Trophoblast cell (in vitro differentiated cells and primary cell): ENCODE measurements at regions not wholly inside any gene's neighbourhood (a gene's known extent, or its start where the extent isn't known, plus 50 kb on each side); places are given as distances from the start of the nearest gene placed in this dataset.

Experiments used
- DNase-seq, 2 donors: peaks; one replicate each; pipeline ENCODE4 v3.0.0-alpha.2; 2016
- H2AFZ ChIP-seq: 2 replicates; pipeline ENCODE4 v1.6.1; 2013; ENCODE audit warnings: low read length, moderate library complexity, mild to moderate bottlenecking; ENCODE audit not compliant: insufficient read depth, poor library complexity
- H2AK5ac ChIP-seq: 2 replicates; pipeline ENCODE4 v1.6.1; 2013; ENCODE audit warnings: mild to moderate bottlenecking, low read length
- H2BK120ac ChIP-seq: 2 replicates; pipeline ENCODE4 v1.6.1; 2013; ENCODE audit warnings: low read length, mild to moderate bottlenecking, moderate library complexity; ENCODE audit not compliant: insufficient read depth, poor library complexity
- H2BK12ac ChIP-seq: 2 replicates; pipeline ENCODE4 v1.6.1; 2013; ENCODE audit warnings: mild to moderate bottlenecking, low read length, moderate library complexity
- H2BK5ac ChIP-seq: 2 replicates; pipeline ENCODE4 v1.6.1; 2013; ENCODE audit warnings: low read length, low read depth, moderate library complexity, mild to moderate bottlenecking; ENCODE audit not compliant: poor library complexity
- H3K14ac ChIP-seq: 2 replicates; pipeline ENCODE4 v1.6.1; 2013; ENCODE audit warnings: mild to moderate bottlenecking, low read length
- H3K18ac ChIP-seq: 2 replicates; pipeline ENCODE4 v1.6.1; 2013; ENCODE audit warnings: mild to moderate bottlenecking, low read length
- H3K23ac ChIP-seq: 2 replicates; pipeline ENCODE4 v1.6.1; 2013; ENCODE audit warnings: low read length
- H3K27ac ChIP-seq: 2 replicates; pipeline ENCODE4 v1.5.1; 2013; ENCODE audit warnings: low read depth, mild to moderate bottlenecking, inconsistent platforms, low read length, moderate library complexity
- H3K27me3 ChIP-seq: 2 replicates; pipeline ENCODE4 v1.6.1; 2013; ENCODE audit warnings: inconsistent platforms, mild to moderate bottlenecking, low read length, moderate library complexity; ENCODE audit not compliant: insufficient read depth
- H3K36me3 ChIP-seq, 2 experiments: 1 replicate in 1 of 2; 2 replicates in 1 of 2; pipeline ENCODE4 v1.6.1; 2013; ENCODE audit warnings: low read length in 2 of 2, mild to moderate bottlenecking in 2 of 2, moderate library complexity in 1 of 2; ENCODE audit not compliant: insufficient read depth in 2 of 2, control insufficient read depth in 1 of 2
- H3K4ac ChIP-seq: 2 replicates; pipeline ENCODE4 v1.6.1; 2013; ENCODE audit warnings: low read depth, mild to moderate bottlenecking, low read length, moderate library complexity
- H3K4me1 ChIP-seq, 2 experiments: 1 replicate in 1 of 2; 2 replicates in 1 of 2; pipeline ENCODE4 v1.6.1; 2013; ENCODE audit warnings: low read length in 2 of 2, mild to moderate bottlenecking in 2 of 2, moderate library complexity in 1 of 2; ENCODE audit not compliant: insufficient read depth in 2 of 2, control insufficient read depth in 1 of 2
- H3K4me2 ChIP-seq: 2 replicates; pipeline ENCODE4 v1.6.1; 2013; ENCODE audit warnings: inconsistent platforms, mild to moderate bottlenecking, low read length, moderate library complexity
- H3K4me3 ChIP-seq: 2 replicates; pipeline ENCODE4 v1.5.1; 2013; ENCODE audit warnings: mild to moderate bottlenecking, low read depth, low read length, inconsistent platforms
- H3K79me1 ChIP-seq: one replicate; pipeline ENCODE4 v1.6.1; 2013; ENCODE audit warnings: low read length
- H3K79me2 ChIP-seq: 2 replicates; pipeline ENCODE4 v1.6.1; 2013; ENCODE audit warnings: low read length, mild to moderate bottlenecking; ENCODE audit not compliant: control insufficient read depth, insufficient read depth, poor library complexity
- H3K9ac ChIP-seq: 2 replicates; pipeline ENCODE4 v1.6.1; 2013; ENCODE audit warnings: mild to moderate bottlenecking, low read length
- H3K9me3 ChIP-seq: 2 replicates; pipeline ENCODE4 v1.6.1; 2013; ENCODE audit warnings: low read depth, mild to moderate bottlenecking, control low read depth, inconsistent platforms, low read length; ENCODE audit not compliant: insufficient read depth
- H4K12ac ChIP-seq: 2 replicates; pipeline ENCODE4 v1.6.1; 2013; ENCODE audit warnings: low read depth, mild to moderate bottlenecking, low read length, moderate library complexity
- H4K8ac ChIP-seq: 2 replicates; pipeline ENCODE4 v1.6.1; 2013; ENCODE audit warnings: low read depth, mild to moderate bottlenecking, low read length, moderate library complexity
- H4K91ac ChIP-seq: one replicate; pipeline ENCODE4 v1.6.1; 2013; ENCODE audit warnings: low read depth, mild to moderate bottlenecking, low read length, moderate library complexity
- WGBS: extraction: QIAGEN DNeasy Blood & Tissue Kit; methylation state at CpG from one replicate; pipeline ENCODE4 v1.1.7; 2013; ENCODE audit warnings: missing lambda C conversion rate; ENCODE audit not compliant: insufficient read length, insufficient coverage; ENCODE audit errors: extremely low coverage; 5-methylcytosine and 5-hydroxymethylcytosine counted together

DNA sequence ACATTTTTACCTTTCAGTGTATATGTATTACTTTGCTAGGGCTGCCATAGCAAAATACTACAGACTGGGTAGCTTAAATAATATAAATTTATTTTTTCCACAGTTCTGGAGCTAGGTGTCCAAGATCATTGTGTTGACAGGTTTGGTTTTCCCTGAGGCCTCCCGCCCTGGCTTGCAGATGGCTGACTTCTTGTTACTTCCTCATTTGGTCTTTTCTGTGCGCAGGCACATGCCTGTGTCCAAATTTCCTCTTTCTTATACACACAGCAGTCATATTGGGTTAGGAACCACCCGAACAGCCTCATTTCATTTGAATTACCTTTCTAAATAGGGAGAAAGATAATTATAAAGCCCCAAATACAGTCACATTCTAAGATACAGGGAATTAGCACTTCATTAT is 521.6 kb upstream of the SORCS1 start:
- H2BK12ac ChIP-seq = no peak overlapping the region
- no peak overlapping the region for H3K27ac ChIP-seq
- H3K4me1 ChIP-seq = no peaks in the 10 kb centered on the region
- no peak overlapping the region for H4K12ac ChIP-seq
- H4K8ac ChIP-seq = no peak overlapping the region
- H3K14ac ChIP-seq = no peak overlapping the region
- H3K9me3 ChIP-seq = no peaks in the 10 kb centered on the region
- no peak overlapping the region for H2BK5ac ChIP-seq
- H3K4ac ChIP-seq = no peak overlapping the region
- H3K9ac ChIP-seq = no peak overlapping the region
- H3K79me1 ChIP-seq = no peaks in the 10 kb centered on the region
- WGBS = no CpG with 5 or more reads among the region's 3 CpGs
- H2BK120ac ChIP-seq = no peak overlapping the region
- H3K23ac ChIP-seq = no peak overlapping the region
- H3K4me3 ChIP-seq = no peak overlapping the region
- peak in 1 of 2 donors; percentile 1 for DNase-seq
- no peak overlapping the region for H3K18ac ChIP-seq
- H3K79me2 ChIP-seq = no peaks in the 10 kb centered on the region
- no peak overlapping the region for H2AK5ac ChIP-seq
- H4K91ac ChIP-seq = no peak overlapping the region
- no peaks in the 10 kb centered on the region for H3K36me3 ChIP-seq
- H3K27me3 ChIP-seq = no peaks in the 10 kb centered on the region
- no peak overlapping the region for H2AFZ ChIP-seq
- no peak overlapping the region for H3K4me2 ChIP-seq

DNA sequence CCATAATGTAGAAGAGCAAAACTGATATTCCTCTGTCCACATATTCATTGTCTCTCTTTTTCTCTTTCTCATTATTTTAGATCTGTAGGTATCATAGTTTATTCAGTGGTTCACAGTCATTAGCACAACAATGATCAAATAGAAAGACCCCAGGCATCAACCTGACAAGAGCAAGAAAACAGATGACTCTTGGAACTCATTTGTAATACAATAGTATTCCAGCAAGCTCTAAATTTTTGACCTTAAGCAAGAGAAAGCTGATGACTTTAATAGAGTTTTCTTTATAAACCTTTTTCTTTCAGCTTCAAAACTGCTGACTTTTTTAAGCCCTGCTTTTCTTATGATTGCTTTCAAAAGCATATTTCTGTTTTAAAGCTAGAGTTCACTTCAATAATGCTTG is 507.5 kb upstream of the SORCS1 start:
- Histone ChIP-seq H2AK5ac (no peak overlapping the region), H4K91ac (no peak overlapping the region), H3K18ac (no peak overlapping the region), H2BK120ac (no peak overlapping the region), H3K79me1 (no peaks in the 10 kb centered on the region), H3K4me2 (no peak overlapping the region), H3K14ac (no peak overlapping the region), H3K9ac (no peak overlapping the region), H3K79me2 (no peaks in the 10 kb centered on the region), H4K8ac (no peak overlapping the region), H2BK5ac (no peak overlapping the region), H3K27me3 (no peaks in the 10 kb centered on the region), H3K36me3 (no peaks in the 10 kb centered on the region), H3K27ac (no peak overlapping the region), H3K4me1 (no peaks in the 10 kb centered on the region), H3K9me3 (no peaks in the 10 kb centered on the region), H2AFZ (no peak overlapping the region), H4K12ac (no peak overlapping the region), H2BK12ac (no peak overlapping the region), H3K4me3 (no peak overlapping the region), H3K23ac (no peak overlapping the region), H3K4ac (no peak overlapping the region)
- no peak for DNase-seq

DNA sequence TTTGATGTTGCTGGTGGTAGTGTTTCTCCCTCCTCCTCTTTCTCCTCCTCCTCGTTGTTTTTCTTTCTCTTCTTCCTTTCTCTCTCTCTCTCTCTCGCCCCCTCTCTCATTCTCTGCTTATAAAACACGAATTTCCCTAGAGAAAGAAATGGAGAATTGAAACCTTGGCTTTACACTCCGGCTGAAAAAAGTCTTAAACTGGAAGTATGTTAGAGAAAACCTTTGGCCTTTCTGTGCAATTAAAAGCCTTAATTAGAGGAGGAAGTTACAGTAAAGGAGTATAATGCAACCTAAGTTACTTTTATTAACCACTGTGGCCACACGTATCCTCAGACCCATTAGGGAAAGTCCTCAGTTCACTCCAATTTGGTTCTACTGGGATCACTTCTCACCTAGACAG is 501.7 kb upstream of the SORCS1 start:
- no peak overlapping the region for H4K91ac ChIP-seq
- H3K4me2 ChIP-seq = no peak overlapping the region
- H2AK5ac ChIP-seq = no peak overlapping the region
- H3K18ac ChIP-seq = no peak overlapping the region
- H3K27me3 ChIP-seq = no peaks in the 10 kb centered on the region
- no CpG with 5 or more reads among the region's 5 CpGs for WGBS
- H3K36me3 ChIP-seq = no peaks in the 10 kb centered on the region
- no peak overlapping the region for H3K23ac ChIP-seq
- H4K12ac ChIP-seq = no peak overlapping the region
- H4K8ac ChIP-seq = no peak overlapping the region
- H3K79me1 ChIP-seq = no peaks in the 10 kb centered on the region
- H2BK5ac ChIP-seq = no peak overlapping the region
- H2BK12ac ChIP-seq = no peak overlapping the region
- DNase-seq = no peak
- H3K79me2 ChIP-seq = no peaks in the 10 kb centered on the region
- no peaks in the 10 kb centered on the region for H3K4me1 ChIP-seq
- H3K27ac ChIP-seq = no peak overlapping the region
- H2AFZ ChIP-seq = no peak overlapping the region
- H2BK120ac ChIP-seq = no peak overlapping the region
- no peak overlapping the region for H3K9ac ChIP-seq
- H3K9me3 ChIP-seq = peaks cover 3% of the 10 kb centered on the region
- no peak overlapping the region for H3K4ac ChIP-seq
- no peak overlapping the region for H3K14ac ChIP-seq
- H3K4me3 ChIP-seq = no peak overlapping the region

DNA sequence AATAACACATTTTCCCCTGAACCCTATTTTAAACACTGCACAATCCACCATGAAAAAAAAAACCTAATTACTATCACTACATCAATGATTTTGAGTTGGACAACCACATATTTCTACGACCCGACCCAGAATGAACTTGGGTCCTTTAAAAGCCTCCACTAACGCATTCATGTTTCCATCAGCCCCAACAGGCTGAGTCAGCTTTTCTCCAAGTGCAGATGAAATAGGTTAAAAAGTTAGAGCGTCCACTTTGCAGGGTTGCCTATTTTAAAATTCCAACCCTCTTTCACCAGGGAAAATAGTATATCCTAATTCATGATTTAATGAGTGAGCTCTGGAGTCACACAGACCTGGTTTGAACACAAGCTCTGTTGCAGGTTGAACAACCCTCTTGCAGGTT is 501.0 kb upstream of the SORCS1 start:
- Histone ChIP-seq H3K4me1 (no peaks in the 10 kb centered on the region), H3K4me2 (no peak overlapping the region), H2AFZ (no peak overlapping the region), H3K14ac (no peak overlapping the region), H3K18ac (no peak overlapping the region), H3K27me3 (no peaks in the 10 kb centered on the region), H3K9me3 (peaks cover 3% of the 10 kb centered on the region), H2BK120ac (no peak overlapping the region), H2BK5ac (no peak overlapping the region), H3K23ac (no peak overlapping the region), H3K4me3 (no peak overlapping the region), H2AK5ac (no peak overlapping the region), H2BK12ac (no peak overlapping the region), H3K9ac (no peak overlapping the region), H4K91ac (no peak overlapping the region), H3K27ac (no peak overlapping the region), H3K36me3 (no peaks in the 10 kb centered on the region), H3K79me2 (no peaks in the 10 kb centered on the region), H4K12ac (no peak overlapping the region), H3K79me1 (no peaks in the 10 kb centered on the region), H4K8ac (no peak overlapping the region), H3K4ac (no peak overlapping the region)
- DNase-seq = no peak
- no CpG with 5 or more reads among the region's 4 CpGs for WGBS

DNA sequence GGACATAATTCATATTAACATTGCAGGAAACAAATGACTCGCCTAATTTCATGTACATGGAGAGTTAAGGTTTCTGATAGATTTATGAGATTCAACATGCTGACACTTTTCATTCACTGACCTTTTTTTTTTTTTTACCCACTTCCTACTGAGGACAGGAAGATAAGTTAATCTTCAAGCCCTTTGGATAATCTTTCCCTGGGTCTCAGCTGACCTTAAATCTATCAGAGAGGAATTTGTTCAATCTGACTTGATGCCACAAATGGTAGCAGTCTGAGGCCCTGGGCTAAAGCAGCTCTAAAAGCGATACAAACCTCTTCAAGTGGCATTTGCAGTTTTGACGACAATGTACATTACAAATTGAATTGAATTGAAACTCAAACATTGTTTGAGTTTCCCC is 493.3 kb upstream of the SORCS1 start:
- Histone ChIP-seq H3K4me3 (no peak overlapping the region), H3K36me3 (no peaks in the 10 kb centered on the region), H3K27ac (no peak overlapping the region), H3K18ac (no peak overlapping the region), H3K4me2 (no peak overlapping the region), H3K79me1 (no peaks in the 10 kb centered on the region), H2AFZ (no peak overlapping the region), H2BK120ac (no peak overlapping the region), H4K12ac (no peak overlapping the region), H2AK5ac (no peak overlapping the region), H3K4me1 (no peaks in the 10 kb centered on the region), H3K9me3 (no peaks in the 10 kb centered on the region), H4K91ac (no peak overlapping the region), H4K8ac (no peak overlapping the region), H2BK5ac (no peak overlapping the region), H3K27me3 (no peaks in the 10 kb centered on the region), H3K23ac (no peak overlapping the region), H3K79me2 (no peaks in the 10 kb centered on the region), H3K4ac (no peak overlapping the region), H3K9ac (no peak overlapping the region), H2BK12ac (no peak overlapping the region), H3K14ac (no peak overlapping the region)
- WGBS = no CpG with 5 or more reads among the region's 3 CpGs
- no peak for DNase-seq
